T-cell (primary cell): ENCODE measurements at regions not wholly inside any gene's neighbourhood (a gene's known extent, or its start where the extent isn't known, plus 50 kb on each side); places are given as distances from the start of the nearest gene placed in this dataset.

Source experiments
- ATAC-seq, 4 experiments: fragments of 200-7000 bp in 3 of 4; fragments of 150-1000 bp in 1 of 4; cut with Tn5 transposase; replicated peaks in 1 of 4; 1 replicate in 3 of 4; 2 replicates in 1 of 4; pipeline ENCODE4 v1.10.0; 2021; ENCODE audit warnings: moderate library complexity in 3 of 4, mild to moderate bottlenecking in 2 of 4, moderate number of reproducible peaks in 1 of 4
- CTCF ChIA-PET, 2 donors: fragments of 300-600 bp; sonication (Branson Sonifier 250); formaldehyde crosslinking; loops; one replicate each; lab custom pipeline; 2022; ENCODE audit warnings: antibody characterized with exemption in 2 of 2; lab: Charles Lee
- POLR2A ChIA-PET, 2 donors: fragments of 300-600 bp; sonication (Branson Sonifier 250); formaldehyde crosslinking; loops; one replicate each; lab custom pipeline; 2022; ENCODE audit warnings: antibody characterized with exemption in 2 of 2; lab: Charles Lee
- DNase-seq, 35 experiments: peaks; one replicate each; pipeline versions ENCODE4 v3.0.0 to v3.0.0-alpha.2; 2013 to 2023
- H3K27ac ChIP-seq: one replicate; pipeline ENCODE4 v1.5.1; 2013; ENCODE audit warnings: low read length
- H3K27me3 ChIP-seq, 2 experiments: replicated peaks in 1 of 2; 1 replicate in 1 of 2; 2 replicates in 1 of 2; pipeline versions ENCODE4 v1.6.1 to v1.7.0; 2013; ENCODE audit warnings: low read length in 1 of 2, mixed read lengths in 1 of 2; ENCODE audit not compliant: control insufficient read depth in 2 of 2, insufficient read depth in 2 of 2; ENCODE audit errors: extremely low read depth in 1 of 2
- H3K36me3 ChIP-seq, 2 donors: 1 replicate in 1 of 2; 2 replicates in 1 of 2; pipeline versions ENCODE4 v1.6.1 to v1.7.0; 2013; ENCODE audit warnings: low read length in 1 of 2; ENCODE audit not compliant: control insufficient read depth in 2 of 2, insufficient read depth in 1 of 2; ENCODE audit errors: extremely low read depth in 1 of 2
- H3K4me1 ChIP-seq, 2 experiments: 1 replicate in 1 of 2; 2 replicates in 1 of 2; pipeline versions ENCODE4 v1.6.1 to v1.7.0; 2013; ENCODE audit warnings: low read length in 2 of 2, mixed read lengths in 1 of 2; ENCODE audit not compliant: insufficient read depth in 2 of 2, control insufficient read depth in 1 of 2; ENCODE audit errors: extremely low read depth in 1 of 2
- H3K4me3 ChIP-seq, 2 donors: 1 replicate in 1 of 2; 2 replicates in 1 of 2; pipeline versions ENCODE4 v1.5.1 to v1.7.0; 2013; ENCODE audit warnings: mild to moderate bottlenecking in 2 of 2, low read length in 1 of 2, moderate library complexity in 1 of 2; ENCODE audit not compliant: control insufficient read depth in 1 of 2; ENCODE audit errors: extremely low read depth in 1 of 2
- H3K9me3 ChIP-seq: 2 replicates; pipeline ENCODE4 v1.7.0; 2013
- H3K27ac Mint-ChIP-seq, 2 donors: one replicate each; pipeline ENCODE4 v1.8.0; 2020 to 2021; ENCODE audit warnings: mild to moderate bottlenecking in 2 of 2, mixed read lengths in 2 of 2
- H3K27me3 Mint-ChIP-seq, 2 donors: one replicate each; pipeline ENCODE4 v1.8.0; 2021 to 2022; ENCODE audit warnings: mixed read lengths in 2 of 2
- H3K36me3 Mint-ChIP-seq: one replicate; pipeline ENCODE4 v1.8.0; 2021; ENCODE audit warnings: mixed read lengths
- H3K4me1 Mint-ChIP-seq, 3 donors: one replicate each; pipeline ENCODE4 v1.8.0; 2020 to 2022; ENCODE audit warnings: mixed read lengths in 3 of 3, mild to moderate bottlenecking in 1 of 3
- H3K4me3 Mint-ChIP-seq, 3 donors: one replicate each; pipeline ENCODE4 v1.8.0; 2020 to 2022; ENCODE audit warnings: mild to moderate bottlenecking in 3 of 3, mixed read lengths in 3 of 3, moderate library complexity in 3 of 3
- H3K9me3 Mint-ChIP-seq, 3 donors: one replicate each; pipeline ENCODE4 v1.8.0; 2020 to 2022; ENCODE audit warnings: mixed read lengths in 3 of 3
- WGBS: methylation state at CpG from one replicate; pipeline ENCODE4 v1.1.5; 2013; ENCODE audit warnings: missing lambda C conversion rate; ENCODE audit not compliant: insufficient coverage; 5-methylcytosine and 5-hydroxymethylcytosine counted together

DNA sequence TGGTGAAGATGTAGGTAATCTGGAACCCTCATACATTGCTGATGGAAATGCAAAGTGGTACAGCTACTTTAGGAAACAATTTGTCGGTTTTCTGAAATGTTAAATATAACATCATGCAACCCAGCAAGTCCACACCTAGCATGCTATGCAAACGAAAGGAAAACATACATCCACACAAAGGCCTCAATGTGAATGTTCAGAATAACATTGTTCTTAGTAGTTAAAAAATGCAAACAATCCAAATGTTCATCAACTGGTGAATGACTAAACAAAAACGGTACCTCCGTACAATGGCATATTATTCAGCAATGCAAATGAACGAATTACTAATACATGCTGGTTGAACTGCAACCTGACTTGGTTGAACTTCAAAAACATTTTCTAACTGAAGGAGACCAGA is 423.3 kb upstream of the THRB start:
- no peaks in the 10 kb centered on the region for H3K27me3 Mint-ChIP-seq
- DNase-seq = no peak
- no peaks in the 10 kb centered on the region for H3K36me3 ChIP-seq
- no peaks in the 10 kb centered on the region for H3K9me3 ChIP-seq
- no peaks in the 10 kb centered on the region for H3K4me1 Mint-ChIP-seq
- no peak for ATAC-seq
- no peak overlapping the region for H3K4me3 Mint-ChIP-seq
- H3K9me3 Mint-ChIP-seq = peaks cover 3 to 13% (median 6%) of the 10 kb centered on the region in 3 donors
- WGBS = no CpG with 5 or more reads among the region's 5 CpGs
- H3K4me1 ChIP-seq = no peaks in the 10 kb centered on the region
- no peaks in the 10 kb centered on the region for H3K36me3 Mint-ChIP-seq
- no peaks in the 10 kb centered on the region for H3K27me3 ChIP-seq
- CTCF ChIA-PET = no interaction called here
- H3K4me3 ChIP-seq = no peak overlapping the region
- POLR2A ChIA-PET = no interaction called here
- H3K27ac Mint-ChIP-seq = no peak overlapping the region
- H3K27ac ChIP-seq = no peak overlapping the region

DNA sequence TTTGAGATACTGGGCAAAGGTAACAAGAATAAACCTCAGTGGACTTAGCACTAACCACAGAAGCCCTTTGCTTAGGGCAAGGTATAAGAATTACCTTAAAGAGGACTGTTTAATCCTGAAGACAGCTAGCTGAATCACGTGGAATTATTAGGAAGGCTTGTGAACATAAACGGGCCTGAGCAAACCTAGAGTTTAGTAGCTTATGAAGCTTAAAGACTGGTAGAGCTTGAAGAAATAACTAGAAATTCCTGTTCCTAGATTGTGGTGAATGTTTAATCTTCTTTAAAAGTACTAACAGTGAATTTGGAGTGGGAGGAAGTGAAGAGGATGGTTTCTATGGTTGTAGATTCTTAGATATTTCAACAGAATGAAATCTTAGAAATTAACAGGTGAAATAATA is 428.9 kb upstream of the THRB start:
- Histone ChIP-seq H3K36me3 (no peaks in the 10 kb centered on the region), H3K9me3 (no peaks in the 10 kb centered on the region), H3K27ac (no peak overlapping the region), H3K4me3 (no peak overlapping the region), H3K27me3 (no peaks in the 10 kb centered on the region), H3K4me1 (no peaks in the 10 kb centered on the region)
- H3K4me1 Mint-ChIP-seq = no peaks in the 10 kb centered on the region
- H3K36me3 Mint-ChIP-seq = no peaks in the 10 kb centered on the region
- H3K27me3 Mint-ChIP-seq = no peaks in the 10 kb centered on the region
- H3K4me3 Mint-ChIP-seq = no peak overlapping the region
- WGBS = no CpG with 5 or more reads among the region's 2 CpGs
- ChIA-PET POLR2A (no interaction called here), CTCF (no interaction called here)
- DNase-seq (no peak), ATAC-seq (no peak)
- H3K9me3 Mint-ChIP-seq = peaks cover 4 to 10% (median 5%) of the 10 kb centered on the region in 3 donors
- H3K27ac Mint-ChIP-seq = no peak overlapping the region

DNA sequence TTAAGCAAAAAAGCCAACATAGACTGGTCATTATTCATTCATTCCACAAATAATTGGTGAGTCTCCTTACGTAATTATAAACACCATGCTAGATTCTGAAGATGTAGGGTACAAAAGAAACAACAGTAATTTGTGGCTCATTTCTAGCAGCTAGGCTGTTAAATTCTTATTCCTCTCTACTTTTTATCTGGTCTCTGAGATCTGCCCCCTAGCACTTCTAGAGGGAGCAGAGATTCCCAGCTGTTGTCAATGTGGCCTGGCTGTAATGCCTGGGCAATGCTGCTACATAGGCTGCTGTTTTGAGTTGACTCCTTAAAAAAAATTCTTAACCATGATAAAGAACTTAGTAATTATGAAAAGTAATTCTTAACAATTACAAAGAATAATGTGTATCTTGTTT is 434.9 kb upstream of the THRB start:
- H3K4me3 Mint-ChIP-seq = no peak overlapping the region
- Histone ChIP-seq H3K4me3 (no peak overlapping the region), H3K4me1 (no peaks in the 10 kb centered on the region), H3K27me3 (no peaks in the 10 kb centered on the region), H3K36me3 (no peaks in the 10 kb centered on the region), H3K9me3 (no peaks in the 10 kb centered on the region), H3K27ac (no peak overlapping the region)
- H3K27me3 Mint-ChIP-seq = no peaks in the 10 kb centered on the region
- POLR2A ChIA-PET = no interaction called here
- H3K36me3 Mint-ChIP-seq = no peaks in the 10 kb centered on the region
- peaks cover 0 to 4% (median 0%) of the 10 kb centered on the region in 3 donors for H3K9me3 Mint-ChIP-seq
- no peak overlapping the region for H3K27ac Mint-ChIP-seq
- DNase-seq (no peak), ATAC-seq (no peak)
- H3K4me1 Mint-ChIP-seq = no peaks in the 10 kb centered on the region
- CTCF ChIA-PET = no interaction called here
- WGBS = no CpG with 5 or more reads among the region's 1 CpG

DNA sequence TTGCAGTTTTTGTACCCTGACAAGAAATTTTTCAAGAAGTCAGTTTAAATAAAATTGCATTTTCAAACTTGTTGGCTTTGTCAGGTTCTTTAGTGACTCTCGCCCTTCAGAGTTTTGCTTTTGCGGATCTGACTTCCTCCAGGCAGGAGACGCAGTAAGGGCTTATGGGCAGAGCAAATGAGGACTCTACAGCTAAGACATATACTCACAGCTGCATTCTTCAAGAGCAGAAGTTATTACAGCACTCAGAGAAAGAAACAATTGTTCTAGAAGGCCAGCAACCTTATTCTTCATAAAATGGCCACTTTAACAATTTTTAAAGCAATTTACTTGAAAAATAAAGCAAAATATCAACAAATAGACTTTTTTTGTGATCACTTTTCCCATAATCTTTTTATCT is 438.8 kb upstream of the THRB start:
- H3K4me1 ChIP-seq = no peaks in the 10 kb centered on the region
- peaks cover 0 to 7% (median 4%) of the 10 kb centered on the region in 3 donors for H3K9me3 Mint-ChIP-seq
- DNase-seq (no peak), ATAC-seq (no peak)
- no peak overlapping the region for H3K27ac Mint-ChIP-seq
- H3K4me3 ChIP-seq = no peak overlapping the region
- ChIA-PET CTCF (no interaction called here), POLR2A (no interaction called here)
- no peaks in the 10 kb centered on the region for H3K9me3 ChIP-seq
- H3K27me3 Mint-ChIP-seq = no peaks in the 10 kb centered on the region
- H3K4me1 Mint-ChIP-seq = no peaks in the 10 kb centered on the region
- H3K36me3 Mint-ChIP-seq = no peaks in the 10 kb centered on the region
- no peak overlapping the region for H3K27ac ChIP-seq
- H3K36me3 ChIP-seq = no peaks in the 10 kb centered on the region
- no CpG with 5 or more reads among the region's 3 CpGs for WGBS
- H3K27me3 ChIP-seq = no peaks in the 10 kb centered on the region
- H3K4me3 Mint-ChIP-seq = no peak overlapping the region

DNA sequence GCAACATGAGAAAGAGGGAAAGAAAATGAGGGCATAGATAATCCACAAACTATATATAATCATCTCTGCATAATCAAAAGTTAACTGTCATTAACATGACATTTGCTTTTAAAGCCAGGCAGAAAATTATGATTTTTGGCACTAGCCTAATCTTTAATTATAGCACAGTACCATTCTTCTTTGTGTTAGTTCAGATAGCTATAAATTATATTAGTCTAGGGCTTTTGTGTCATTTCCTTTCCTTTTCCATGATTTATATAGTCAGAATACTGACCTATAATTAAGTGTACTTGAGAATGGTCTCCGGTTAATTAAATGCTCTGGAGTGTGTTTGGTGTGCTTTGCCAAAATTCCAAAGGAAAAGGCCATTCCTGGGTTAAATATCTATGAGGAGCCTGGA is 441.9 kb upstream of the THRB start:
- DNase-seq = no peak
- Histone ChIP-seq H3K4me3 (no peak overlapping the region), H3K4me1 (no peaks in the 10 kb centered on the region), H3K27ac (no peak overlapping the region), H3K27me3 (no peaks in the 10 kb centered on the region), H3K9me3 (no peaks in the 10 kb centered on the region), H3K36me3 (no peaks in the 10 kb centered on the region)
- Mint-ChIP-seq H3K4me1 (no peaks in the 10 kb centered on the region), H3K9me3 (peaks cover 0 to 9% (median 4%) of the 10 kb centered on the region in 3 donors), H3K27me3 (no peaks in the 10 kb centered on the region), H3K27ac (no peak overlapping the region), H3K4me3 (no peak overlapping the region), H3K36me3 (no peaks in the 10 kb centered on the region)
- ChIA-PET POLR2A (no interaction called here), CTCF (no interaction called here)
- WGBS = no CpG with 5 or more reads among the region's 1 CpG
- no peak for ATAC-seq

DNA sequence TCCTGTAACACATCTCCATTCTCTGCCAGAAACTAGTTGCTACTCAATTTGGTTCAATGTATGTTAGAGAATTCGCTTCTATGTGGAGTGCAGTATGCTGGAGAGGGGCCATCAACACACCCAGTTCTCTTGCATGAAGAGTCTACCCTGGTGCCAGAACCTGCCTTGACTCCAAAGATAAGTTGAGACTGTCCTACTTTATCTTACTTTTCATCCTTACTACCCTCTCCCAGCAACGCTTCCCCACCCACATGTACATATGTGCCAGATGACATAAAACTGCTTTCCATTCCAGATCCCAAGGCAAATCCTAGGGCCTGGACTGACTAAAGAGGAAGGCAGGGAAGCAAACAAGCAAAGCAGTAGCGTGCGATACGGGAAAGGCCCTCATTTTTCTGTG is 442.6 kb upstream of the THRB start:
- ATAC-seq = no peak
- H3K27ac Mint-ChIP-seq = no peak overlapping the region
- 93% methylated on average over 4 of the region's 5 CpGs for WGBS

DNA sequence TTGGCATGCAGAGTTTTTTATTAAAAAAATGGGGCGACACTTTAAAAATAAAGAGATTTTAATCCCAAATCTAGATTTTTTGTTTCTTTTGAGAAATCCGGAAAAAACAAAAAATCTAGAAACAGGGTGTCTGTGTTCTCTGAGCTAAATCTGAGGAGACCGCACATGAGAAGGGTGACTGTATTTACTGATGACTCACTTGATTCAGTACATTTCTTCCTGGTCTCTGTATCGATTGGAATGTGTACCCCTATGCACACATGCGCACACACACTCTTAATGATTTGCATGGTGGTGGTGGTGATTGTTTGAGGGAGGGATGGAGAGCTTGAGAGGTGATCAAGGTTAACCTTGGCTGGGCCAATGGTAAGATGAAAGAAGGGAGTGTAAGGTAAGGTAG is 443.1 kb upstream of the THRB start:
- H3K4me3 ChIP-seq = no peak overlapping the region
- ChIA-PET POLR2A (no interaction called here), CTCF (no interaction called here)
- 80% methylated on average over 2 of the region's 5 CpGs for WGBS
- H3K4me1 Mint-ChIP-seq = no peaks in the 10 kb centered on the region
- no peaks in the 10 kb centered on the region for H3K4me1 ChIP-seq
- no peak for ATAC-seq
- H3K9me3 Mint-ChIP-seq = peaks cover 0 to 9% (median 4%) of the 10 kb centered on the region in 3 donors
- DNase-seq = no peak
- H3K36me3 ChIP-seq = no peaks in the 10 kb centered on the region
- H3K27me3 ChIP-seq = no peaks in the 10 kb centered on the region
- no peak overlapping the region for H3K4me3 Mint-ChIP-seq
- no peaks in the 10 kb centered on the region for H3K9me3 ChIP-seq
- no peaks in the 10 kb centered on the region for H3K36me3 Mint-ChIP-seq
- H3K27ac ChIP-seq = no peak overlapping the region
- H3K27me3 Mint-ChIP-seq = no peaks in the 10 kb centered on the region
- H3K27ac Mint-ChIP-seq = no peak overlapping the region

More for the DNA sequence above, 442.6 kb upstream of the THRB start:
- H3K4me1 Mint-ChIP-seq = no peaks in the 10 kb centered on the region
- H3K4me3 Mint-ChIP-seq = no peak overlapping the region
- no peaks in the 10 kb centered on the region for H3K36me3 Mint-ChIP-seq
- H3K9me3 ChIP-seq = no peaks in the 10 kb centered on the region
- no peak for DNase-seq
- no peaks in the 10 kb centered on the region for H3K27me3 Mint-ChIP-seq
- CTCF ChIA-PET = no interaction called here
- no peaks in the 10 kb centered on the region for H3K4me1 ChIP-seq
- POLR2A ChIA-PET = no interaction called here
- no peaks in the 10 kb centered on the region for H3K27me3 ChIP-seq
- H3K4me3 ChIP-seq = no peak overlapping the region
- H3K9me3 Mint-ChIP-seq = peaks cover 0 to 9% (median 4%) of the 10 kb centered on the region in 3 donors
- no peak overlapping the region for H3K27ac ChIP-seq
- no peaks in the 10 kb centered on the region for H3K36me3 ChIP-seq
